H1 (cell line): ENCODE measurements at regions not wholly inside any gene's neighbourhood (a gene's known extent, or its start where the extent isn't known, plus 50 kb on each side); places are given as distances from the start of the nearest gene placed in this dataset.
A peak's percentile ranks its signal among the peaks of the same experiment; 100 is the strongest.

ENCODE experiments used
- CTCF ChIA-PET: fragments of 300-600 bp; sonication (Branson Sonifier 250); formaldehyde crosslinking; loops from one replicate; lab custom pipeline; 2021; ENCODE audit not compliant: partially characterized antibody; lab: Charles Lee
- POLR2A ChIA-PET: fragments of 300-600 bp; sonication (Branson Sonifier 250); formaldehyde crosslinking; loops from one replicate; lab custom pipeline; 2021; ENCODE audit warnings: inconsistent platforms; ENCODE audit not compliant: partially characterized antibody; lab: Charles Lee
- DNase-seq, 2 experiments: peaks; one replicate each; pipeline versions ENCODE4 v3.0.0 to v3.0.0-alpha.2; 2010 to 2022; ENCODE audit warnings: low spot score in 2 of 2, low read depth in 1 of 2, mixed read lengths in 1 of 2
- FAIRE-seq: peaks from 2 replicates; lab custom pipeline; 2011; peaks lifted over from hg19 to GRCh38; lab: Jason Lieb, UNC
- H2AFZ ChIP-seq: 2 replicates; pipeline ENCODE4 v1.8.1; 2012; ENCODE audit warnings: low read length, inconsistent platforms
- H2AK5ac ChIP-seq: 2 replicates; pipeline ENCODE4 v1.6.1; 2013; ENCODE audit warnings: low read depth, low read length
- H2BK120ac ChIP-seq: replicated peaks from 2 replicates; pipeline ENCODE3; 2013; ENCODE audit warnings: low read depth, low read length, inconsistent platforms
- H2BK12ac ChIP-seq: 2 replicates; pipeline ENCODE4 v1.6.1; 2013; ENCODE audit warnings: low read depth, low read length
- H2BK15ac ChIP-seq: 2 replicates; pipeline ENCODE4 v1.6.1; 2013; ENCODE audit warnings: low read length
- H2BK20ac ChIP-seq: 2 replicates; pipeline ENCODE4 v1.6.1; 2013; ENCODE audit warnings: low read length
- H2BK5ac ChIP-seq: 2 replicates; pipeline ENCODE4 v1.6.1; 2013; ENCODE audit warnings: low read depth, low read length
- H3K14ac ChIP-seq: 2 replicates; pipeline ENCODE4 v1.6.1; 2013; ENCODE audit warnings: inconsistent platforms; ENCODE audit not compliant: insufficient read length
- H3K18ac ChIP-seq: 2 replicates; pipeline ENCODE4 v1.6.1; 2013; ENCODE audit warnings: low read length; ENCODE audit errors: extremely low read depth
- H3K23ac ChIP-seq: 2 replicates; pipeline ENCODE4 v1.6.1; 2013; ENCODE audit warnings: inconsistent platforms; ENCODE audit not compliant: insufficient read length
- H3K23me2 ChIP-seq: 2 replicates; pipeline ENCODE4 v1.6.1; 2013; ENCODE audit warnings: low read depth, low read length
- H3K27ac ChIP-seq: 2 replicates; pipeline ENCODE4 v1.6.1; 2011; ENCODE audit warnings: low read depth, low read length, inconsistent platforms
- H3K27me3 ChIP-seq, 4 experiments: replicated peaks in 1 of 4; 1 replicate in 1 of 4; 2 replicates in 3 of 4; pipeline versions ENCODE4 v1.6.1 to v1.8.1; 2011 to 2013; ENCODE audit warnings: low read length in 3 of 4, mild to moderate bottlenecking in 3 of 4, inconsistent platforms in 2 of 4, mixed read lengths in 2 of 4, moderate library complexity in 1 of 4; ENCODE audit not compliant: control insufficient read depth in 3 of 4, insufficient read depth in 3 of 4; ENCODE audit errors: extremely low read depth in 1 of 4
- H3K36me3 ChIP-seq, 4 experiments: 2 replicates each; pipeline versions ENCODE4 v1.6.1 to v1.8.1; 2011 to 2013; ENCODE audit warnings: mild to moderate bottlenecking in 4 of 4, low read length in 3 of 4, moderate library complexity in 2 of 4, control low read depth in 1 of 4, inconsistent platforms in 1 of 4; ENCODE audit not compliant: insufficient read depth in 4 of 4, control insufficient read depth in 2 of 4
- H3K4ac ChIP-seq: replicated peaks from 2 replicates; pipeline ENCODE3; 2013; ENCODE audit warnings: low read length, low read depth, mixed read lengths, inconsistent platforms; ENCODE audit not compliant: insufficient read length
- H3K4me1 ChIP-seq, 4 experiments: replicated peaks in 1 of 4; 1 replicate in 1 of 4; 2 replicates in 3 of 4; pipeline versions ENCODE4 v1.6.1 to v1.8.1; 2011 to 2013; ENCODE audit warnings: low read length in 3 of 4, inconsistent platforms in 2 of 4, mixed read lengths in 1 of 4; ENCODE audit not compliant: insufficient read depth in 4 of 4, control insufficient read depth in 3 of 4
- H3K4me2 ChIP-seq, 2 experiments: 2 replicates each; pipeline versions ENCODE4 v1.6.1 to v1.8.1; 2011 to 2013; ENCODE audit warnings: low read depth in 2 of 2, low read length in 2 of 2, control low read depth in 1 of 2, inconsistent platforms in 1 of 2, mild to moderate bottlenecking in 1 of 2; ENCODE audit not compliant: insufficient read depth in 1 of 2
- H3K4me3 ChIP-seq, 4 experiments: fragments of 200-600, 300-600 bp in 1 of 4; sonication (generic), shearing (Covaris generic), sonication (Bioruptor Twin) in 1 of 4; 2 replicates each; pipeline versions ENCODE4 v1.5.1 to v1.8.1; 2011 to 2016; ENCODE audit warnings: low read length in 4 of 4, low read depth in 3 of 4, control low read depth in 2 of 4, inconsistent platforms in 2 of 4, mild to moderate bottlenecking in 2 of 4, mixed read lengths in 1 of 4, moderate library complexity in 1 of 4; ENCODE audit not compliant: insufficient read depth in 2 of 4; ENCODE audit errors: extremely low read depth in 1 of 4
- H3K56ac ChIP-seq: replicated peaks from 2 replicates; pipeline ENCODE3; 2013; ENCODE audit warnings: low read depth, mild to moderate bottlenecking, mixed read lengths, low read length, inconsistent platforms; ENCODE audit not compliant: insufficient read length
- H3K79me1 ChIP-seq: 2 replicates; pipeline ENCODE4 v1.6.1; 2013; ENCODE audit warnings: low read depth, low read length, control low read depth
- H3K79me2 ChIP-seq, 2 experiments: 2 replicates each; pipeline versions ENCODE4 v1.6.1 to v1.8.1; 2012 to 2013; ENCODE audit warnings: low read length in 2 of 2, mild to moderate bottlenecking in 2 of 2, inconsistent platforms in 1 of 2; ENCODE audit not compliant: insufficient read depth in 2 of 2, control insufficient read depth in 1 of 2
- H3K9ac ChIP-seq, 4 experiments: replicated peaks in 1 of 4; 1 replicate in 1 of 4; 2 replicates in 3 of 4; pipeline versions ENCODE4 v1.6.1 to v1.8.1; 2011 to 2013; ENCODE audit warnings: low read depth in 3 of 4, low read length in 3 of 4, control low read depth in 2 of 4, mild to moderate bottlenecking in 2 of 4, moderate library complexity in 2 of 4, inconsistent platforms in 1 of 4; ENCODE audit errors: extremely low read depth in 1 of 4
- H3K9me3 ChIP-seq, 2 experiments: 2 replicates each; pipeline versions ENCODE4 v1.6.1 to v1.8.1; 2012 to 2013; ENCODE audit warnings: mild to moderate bottlenecking in 2 of 2, moderate library complexity in 2 of 2, control low read depth in 1 of 2, inconsistent platforms in 1 of 2, low read depth in 1 of 2, low read length in 1 of 2, mixed read lengths in 1 of 2; ENCODE audit not compliant: insufficient read depth in 2 of 2
- H4K20me1 ChIP-seq, 2 experiments: replicated peaks in 1 of 2; 2 replicates each; pipeline versions ENCODE3 to v1.8.1; 2011 to 2013; ENCODE audit warnings: inconsistent platforms in 2 of 2, low read length in 2 of 2, mild to moderate bottlenecking in 1 of 2; ENCODE audit not compliant: insufficient read depth in 2 of 2, control insufficient read depth in 1 of 2
- H4K5ac ChIP-seq: 2 replicates; pipeline ENCODE4 v1.6.1; 2013; ENCODE audit warnings: low read length, low read depth, mixed read lengths, inconsistent platforms; ENCODE audit not compliant: insufficient read length
- H4K8ac ChIP-seq: 2 replicates; pipeline ENCODE4 v1.8.0; 2013; ENCODE audit warnings: mild to moderate bottlenecking, moderate library complexity, low read length, inconsistent platforms; ENCODE audit not compliant: insufficient read depth; ENCODE audit errors: extremely low read depth
- H4K91ac ChIP-seq: replicated peaks from 2 replicates; pipeline ENCODE3; 2013; ENCODE audit warnings: low read length, mixed read lengths, inconsistent platforms; ENCODE audit not compliant: insufficient read length
- KDM1A ChIP-seq: fragments of 200-600, 300-600 bp; sonication (generic); IDR thresholded peaks from 2 replicates; pipeline ENCODE4 v1.7.1; 2016; ENCODE audit warnings: mild to moderate bottlenecking, low read length, borderline replicate concordance
- NRF1 ChIP-seq: IDR thresholded peaks from 2 replicates; pipeline ENCODE4 v1.6.1; 2011; ENCODE audit warnings: mild to moderate bottlenecking, low read depth, low read length, improper control_type of control experiment
- PHF8 ChIP-seq: fragments of 200-600 bp; sonication (generic); conservative IDR thresholded peaks from 2 replicates; pipeline ENCODE4 v1.7.1; 2012; ENCODE audit warnings: low read depth, mild to moderate bottlenecking, inconsistent platforms, low read length, moderate library complexity
- TEAD4 ChIP-seq: IDR thresholded peaks from 2 replicates; pipeline ENCODE4 v1.6.1; 2012; ENCODE audit warnings: low read depth, low read length, inconsistent platforms, mixed read lengths
- WGBS, 2 experiments: shearing (Covaris generic) in 1 of 2; methylation state at CpG; one replicate each; pipeline versions ENCODE4 v1.1.6 to v1.1.7; 2013 to 2015; ENCODE audit warnings: low lambda C conversion rate in 2 of 2, mixed read lengths in 2 of 2, inconsistent platforms in 1 of 2, low coverage in 1 of 2, missing lambda C conversion rate in 1 of 2; ENCODE audit not compliant: insufficient replicate concordance in 2 of 2, insufficient coverage in 1 of 2, insufficient read length in 1 of 2; ENCODE audit errors: extremely low coverage in 1 of 2, missing lambda C conversion rate in 1 of 2; 5-methylcytosine and 5-hydroxymethylcytosine counted together

DNA sequence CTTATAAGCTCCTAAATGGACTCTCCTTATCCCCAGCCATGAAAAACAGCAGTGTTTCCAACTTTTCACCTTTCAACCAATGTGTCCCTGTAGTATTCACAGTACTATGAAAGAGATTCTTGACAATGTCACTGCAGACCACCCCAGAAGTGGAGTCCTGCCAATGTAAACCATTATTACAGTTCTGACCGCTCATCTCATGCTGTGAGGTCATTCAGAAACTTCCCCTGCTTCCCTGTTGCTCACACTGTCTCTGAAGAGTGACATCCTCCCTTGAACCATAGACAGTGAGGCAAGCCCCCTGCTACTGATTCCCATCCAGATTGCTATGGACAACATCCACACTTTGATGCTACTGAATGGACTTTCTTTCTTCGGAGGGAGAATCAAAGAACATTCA lies 1523.7 kb upstream of the ACVR2A start:
- H3K36me3 ChIP-seq: no peaks in the 10 kb centered on the region
- H2BK12ac ChIP-seq: peak overlapping the region; percentile 45; the same call in 1 of the 2 replicates
- H3K4ac ChIP-seq: no peak overlapping the region
- H2BK120ac ChIP-seq: no peak overlapping the region
- H4K8ac ChIP-seq: no peak overlapping the region
- H3K27me3 ChIP-seq: no peaks in the 10 kb centered on the region
- no peak overlapping the region for H3K23ac ChIP-seq
- H2BK5ac ChIP-seq: no peak overlapping the region
- no peaks in the 10 kb centered on the region for H4K20me1 ChIP-seq
- H3K9me3 ChIP-seq: no peaks in the 10 kb centered on the region
- H3K4me3 ChIP-seq: no peak overlapping the region
- H2AK5ac ChIP-seq: no peak overlapping the region
- no peak overlapping the region; a peak in 1 of 4 replicates for H3K4me2 ChIP-seq
- H3K9ac ChIP-seq: no peak overlapping the region
- peaks cover 0 to 6% (median 0%) of the 10 kb centered on the region in 4 experiments; a peak in 1 of 7 replicates for H3K4me1 ChIP-seq
- no peaks in the 10 kb centered on the region for H3K23me2 ChIP-seq
- ChIA-PET CTCF (interaction anchor here (0.8 kb wide), 1 partner anchor 8 kb away, joined by 3 read pairs; no protein-coding TSS in a partner anchor), POLR2A (interaction anchor here (1.1 kb wide), 1 partner anchor 220 kb away, joined by 3 read pairs; no protein-coding TSS in a partner anchor)
- no peaks in the 10 kb centered on the region for H3K79me2 ChIP-seq
- no peak for DNase-seq
- H3K18ac ChIP-seq: no peak overlapping the region
- no peak overlapping the region for H2BK20ac ChIP-seq
- peak overlapping the region; percentile 76; the same call in 1 of the 2 replicates for H2AFZ ChIP-seq
- H4K91ac ChIP-seq: peak overlapping the region; percentile 54
- H3K79me1 ChIP-seq: no peaks in the 10 kb centered on the region
- 0 out of 2 replicates have a peak overlapping the region, but pooled peaks have one; percentile 18 for H2BK15ac ChIP-seq
- H3K27ac ChIP-seq: no peak overlapping the region
- H4K5ac ChIP-seq: no peak overlapping the region
- H3K56ac ChIP-seq: no peak overlapping the region
- H3K14ac ChIP-seq: no peak overlapping the region
- peak; percentile 24 for FAIRE-seq
- WGBS, 2 experiments: 93% methylated on average over 2 of the region's 2 CpGs; no CpG with 5 or more reads in 1 of the 2 experiments
- no peak for TF ChIP-seq NRF1
- no peak for TF ChIP-seq PHF8
- no peak for TF ChIP-seq TEAD4
- TF ChIP-seq KDM1A: no peak
